ENCODE measurements at regions not wholly inside any gene's neighbourhood (a gene's known extent, or its start where the extent isn't known, plus 50 kb on each side); places are given as distances from the start of the nearest gene placed in this dataset.

GRCh38 chr5:7190712-7191250 is 205.2 kb upstream of the ADCY2 start:
- H3K9me3 ChIP-seq (ENCODE audit: insufficient read depth in 2 of 2, low read depth in 1 of 2, low read length in 1 of 2): no peaks in the 10 kb centered on the region
- H2BK5ac ChIP-seq (ENCODE audit: low read depth, low read length): no peak overlapping the region
- H2BK120ac ChIP-seq (replicated peaks; ENCODE audit: low read depth, low read length): no peak overlapping the region
- no peak overlapping the region for H3K9ac ChIP-seq (replicated peaks in 1 of 4; ENCODE audit: extremely low read depth in 1 of 4, low read depth in 3 of 4, low read length in 3 of 4)
- no peak overlapping the region for H4K5ac ChIP-seq (ENCODE audit: insufficient read length, low read depth, low read length)
- H3K36me3 ChIP-seq (ENCODE audit: control insufficient read depth in 2 of 4, insufficient read depth in 4 of 4, low read length in 3 of 4): no peaks in the 10 kb centered on the region
- DNase-seq (ENCODE audit: low read depth in 1 of 2, low spot score in 2 of 2) (no peak), FAIRE-seq (no peak)
- no peaks in the 10 kb centered on the region for H4K20me1 ChIP-seq (replicated peaks in 1 of 2; ENCODE audit: control insufficient read depth in 1 of 2, insufficient read depth in 2 of 2, low read length in 2 of 2)
- H2BK20ac ChIP-seq (ENCODE audit: low read length): no peak overlapping the region
- H4K8ac ChIP-seq (ENCODE audit: extremely low read depth, insufficient read depth, low read length): no peak overlapping the region
- H2AFZ ChIP-seq (ENCODE audit: low read length): no peak overlapping the region
- H3K56ac ChIP-seq (replicated peaks; ENCODE audit: insufficient read length, low read depth, low read length): no peak overlapping the region
- H3K27ac ChIP-seq (ENCODE audit: low read depth, low read length): no peak overlapping the region
- ChIA-PET POLR2A (ENCODE audit: partially characterized antibody) (no interaction called here), CTCF (ENCODE audit: partially characterized antibody) (interaction anchor here (0.6 kb wide), 1 partner anchor 592 kb away, joined by 3 read pairs; no protein-coding TSS in a partner anchor)
- WGBS, 2 experiments (ENCODE audit: extremely low coverage in 1 of 2, insufficient coverage in 1 of 2, insufficient read length in 1 of 2, insufficient replicate concordance in 2 of 2, low coverage in 1 of 2, low lambda C conversion rate in 2 of 2, missing lambda C conversion rate in 1 of 2): 83% methylated on average over 6 of the region's 6 CpGs; no CpG with 5 or more reads in 1 of the 2 experiments
- H4K91ac ChIP-seq (replicated peaks; ENCODE audit: insufficient read length, low read length): no peak overlapping the region
- H3K4me2 ChIP-seq (ENCODE audit: insufficient read depth in 1 of 2, low read depth in 2 of 2, low read length in 2 of 2): no peak overlapping the region
- H2BK15ac ChIP-seq (ENCODE audit: low read length): no peak overlapping the region
- no peak overlapping the region for H2BK12ac ChIP-seq (ENCODE audit: low read depth, low read length)
- no peaks in the 10 kb centered on the region for H3K27me3 ChIP-seq (replicated peaks in 1 of 4; ENCODE audit: control insufficient read depth in 3 of 4, extremely low read depth in 1 of 4, insufficient read depth in 3 of 4, low read length in 3 of 4)
- no peak overlapping the region for H3K23ac ChIP-seq (ENCODE audit: insufficient read length)
- no peak overlapping the region for H3K4me3 ChIP-seq (ENCODE audit: extremely low read depth in 1 of 4, insufficient read depth in 2 of 4, low read depth in 3 of 4, low read length in 4 of 4)
- no peaks in the 10 kb centered on the region for H3K4me1 ChIP-seq (replicated peaks in 1 of 4; ENCODE audit: control insufficient read depth in 3 of 4, insufficient read depth in 4 of 4, low read length in 3 of 4)
- no peaks in the 10 kb centered on the region for H3K79me2 ChIP-seq (ENCODE audit: control insufficient read depth in 1 of 2, insufficient read depth in 2 of 2, low read length in 2 of 2)
- H3K18ac ChIP-seq (ENCODE audit: extremely low read depth, low read length): no peak overlapping the region
- no peak for TF ChIP-seq PHF8 (conservative IDR thresholded peaks at IDR 0.05; ENCODE audit: low read depth, low read length)
- no peak for TF ChIP-seq RBBP5 (IDR thresholded peaks at IDR 0.05; ENCODE audit: borderline replicate concordance, low read depth, low read length)
- no peak for TF ChIP-seq ATF2 (IDR thresholded peaks at IDR 0.05; ENCODE audit: low read length)
- TF ChIP-seq, protein P1, sequence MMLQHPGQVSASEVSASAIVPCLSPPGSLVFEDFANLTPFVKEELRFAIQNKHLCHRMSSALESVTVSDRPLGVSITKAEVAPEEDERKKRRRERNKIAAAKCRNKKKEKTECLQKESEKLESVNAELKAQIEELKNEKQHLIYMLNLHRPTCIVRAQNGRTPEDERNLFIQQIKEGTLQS (IDR thresholded peaks at IDR 0.05; ENCODE audit: insufficient read depth, low read depth, low read length): no peak
- no peak for TF ChIP-seq RAD21 (IDR thresholded peaks at IDR 0.05 in 1 of 2, conservative IDR thresholded peaks at IDR 0.05 in 1 of 2; ENCODE audit: low read depth in 2 of 2, low read length in 2 of 2)
- no peaks in the 10 kb centered on the region for H3K23me2 ChIP-seq (ENCODE audit: low read depth, low read length)
- no peaks in the 10 kb centered on the region for H3K79me1 ChIP-seq (ENCODE audit: low read depth, low read length)
- H3K4ac ChIP-seq (replicated peaks; ENCODE audit: insufficient read length, low read depth, low read length): no peak overlapping the region
- no peak overlapping the region for H3K14ac ChIP-seq (ENCODE audit: insufficient read length)
- no peak overlapping the region for H2AK5ac ChIP-seq (ENCODE audit: low read depth, low read length)

Data from H1 (cell line).